Kidney (tissue), 13 donors: ENCODE measurements at regions not wholly inside any gene's neighbourhood (a gene's known extent, or its start where the extent isn't known, plus 50 kb on each side); places are given as distances from the start of the nearest gene placed in this dataset.

Experiments used
- DNase-seq, 5 donors: peaks; one replicate each; pipeline ENCODE4 v3.0.0-alpha.2; 2013 to 2020
- FAIRE-seq: peaks from 2 replicates; lab custom pipeline; 2012; peaks lifted over from hg19 to GRCh38; lab: Jason Lieb, UNC
- H3K27ac ChIP-seq, 2 donors: one replicate each; pipeline ENCODE4 v1.7.0; 2013; ENCODE audit warnings: low read depth in 2 of 2, low read length in 2 of 2, inconsistent platforms in 1 of 2
- H3K27me3 ChIP-seq: one replicate; pipeline ENCODE4 v1.7.1; 2013; ENCODE audit warnings: low read length, inconsistent platforms; ENCODE audit not compliant: control insufficient read depth, insufficient read depth
- H3K36me3 ChIP-seq, 3 donors: one replicate each; pipeline versions ENCODE4 v1.7.0 to v1.7.1; 2013; ENCODE audit warnings: low read length in 3 of 3, control low read depth in 1 of 3, inconsistent platforms in 1 of 3; ENCODE audit not compliant: insufficient read depth in 3 of 3, control insufficient read depth in 2 of 3
- H3K4me1 ChIP-seq, 3 donors: one replicate each; pipeline versions ENCODE4 v1.7.0 to v1.7.1; 2013; ENCODE audit warnings: low read length in 3 of 3, inconsistent platforms in 1 of 3, low read depth in 1 of 3; ENCODE audit not compliant: control insufficient read depth in 2 of 3, insufficient read depth in 2 of 3
- H3K4me3 ChIP-seq, 3 donors: one replicate each; pipeline versions ENCODE4 v1.7.0 to v1.8.1; 2013; ENCODE audit warnings: low read length in 3 of 3, control low read depth in 1 of 3, inconsistent platforms in 1 of 3
- H3K9ac ChIP-seq, 3 donors: one replicate each; pipeline versions ENCODE4 v1.7.0 to v1.7.1; 2013; ENCODE audit warnings: low read length in 3 of 3, control low read depth in 1 of 3, inconsistent platforms in 1 of 3
- H3K9me3 ChIP-seq, 3 donors: one replicate each; pipeline versions ENCODE4 v1.7.0 to v1.7.1; 2013; ENCODE audit warnings: low read length in 3 of 3, control low read depth in 1 of 3, inconsistent platforms in 1 of 3; ENCODE audit not compliant: control insufficient read depth in 2 of 3, insufficient read depth in 1 of 3
- intact Hi-C: fragments of 100-400 bp; cut with DNase I; formaldehyde crosslinking; loops from one replicate; pipeline ENCODE4 v1.11.1; 2022
- TF ChIP-seq, protein P1 (sequence below): IDR thresholded peaks from 3 replicates; pipeline ENCODE4 v1.5.1; 2012; ENCODE audit warnings: mild to moderate bottlenecking, moderate library complexity, borderline replicate concordance; ENCODE audit not compliant: insufficient read depth; ENCODE audit errors: extremely low read depth
- donor health status: control.
- donor health status: control.
- donor health status: control.
- donor health status: control.
- donor health status: control.
- donor health status: DM: yes; HTN: yes; CAD: no.
- donor health status: Normal renal cell carcinoma (clear cell type).

DNA sequence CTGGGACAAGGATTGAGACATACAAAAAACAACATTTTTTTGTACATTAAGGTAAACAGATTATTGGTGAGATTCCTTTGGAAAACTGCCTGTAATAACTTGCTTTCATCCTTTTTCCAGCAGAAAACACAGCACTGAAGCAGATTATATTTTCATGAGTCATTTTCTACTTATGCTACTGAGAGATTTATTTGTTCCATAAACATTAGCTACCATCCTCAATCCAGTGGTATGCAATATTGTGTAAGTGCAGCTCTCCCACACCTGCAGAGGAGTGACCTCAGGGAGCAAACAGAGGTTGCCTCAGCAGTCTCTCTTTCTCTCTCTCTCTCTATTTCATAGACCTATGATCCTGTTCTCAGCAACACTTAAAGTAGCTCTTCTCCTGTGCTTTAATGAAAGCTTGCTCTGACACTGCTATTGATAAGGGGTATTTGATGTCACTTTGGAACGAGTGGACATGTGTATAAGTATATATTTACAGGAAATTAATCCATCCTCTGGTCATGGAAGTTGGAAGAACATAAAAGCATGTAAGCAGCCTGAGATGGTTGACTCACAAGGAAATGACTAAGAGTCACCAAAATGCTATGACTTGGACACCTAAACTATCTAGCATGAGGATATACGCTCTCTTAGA, 163.7 kb upstream of the SPANXC start:
- intact Hi-C loops, result no loop called here
- Histone ChIP-seq H3K9me3 (no peaks in the 10 kb centered on the region), H3K36me3 (no peaks in the 10 kb centered on the region), H3K27ac (no peak overlapping the region), H3K4me3 (no peak overlapping the region), H3K9ac (no peak overlapping the region), H3K4me1 (no peaks in the 10 kb centered on the region), H3K27me3 (no peaks in the 10 kb centered on the region)
- peak in 1 of 5 donors; percentile 3 for DNase-seq
- TF ChIP-seq, protein P1, sequence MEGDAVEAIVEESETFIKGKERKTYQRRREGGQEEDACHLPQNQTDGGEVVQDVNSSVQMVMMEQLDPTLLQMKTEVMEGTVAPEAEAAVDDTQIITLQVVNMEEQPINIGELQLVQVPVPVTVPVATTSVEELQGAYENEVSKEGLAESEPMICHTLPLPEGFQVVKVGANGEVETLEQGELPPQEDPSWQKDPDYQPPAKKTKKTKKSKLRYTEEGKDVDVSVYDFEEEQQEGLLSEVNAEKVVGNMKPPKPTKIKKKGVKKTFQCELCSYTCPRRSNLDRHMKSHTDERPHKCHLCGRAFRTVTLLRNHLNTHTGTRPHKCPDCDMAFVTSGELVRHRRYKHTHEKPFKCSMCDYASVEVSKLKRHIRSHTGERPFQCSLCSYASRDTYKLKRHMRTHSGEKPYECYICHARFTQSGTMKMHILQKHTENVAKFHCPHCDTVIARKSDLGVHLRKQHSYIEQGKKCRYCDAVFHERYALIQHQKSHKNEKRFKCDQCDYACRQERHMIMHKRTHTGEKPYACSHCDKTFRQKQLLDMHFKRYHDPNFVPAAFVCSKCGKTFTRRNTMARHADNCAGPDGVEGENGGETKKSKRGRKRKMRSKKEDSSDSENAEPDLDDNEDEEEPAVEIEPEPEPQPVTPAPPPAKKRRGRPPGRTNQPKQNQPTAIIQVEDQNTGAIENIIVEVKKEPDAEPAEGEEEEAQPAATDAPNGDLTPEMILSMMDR, result no peak
- no peak for FAIRE-seq

DNA sequence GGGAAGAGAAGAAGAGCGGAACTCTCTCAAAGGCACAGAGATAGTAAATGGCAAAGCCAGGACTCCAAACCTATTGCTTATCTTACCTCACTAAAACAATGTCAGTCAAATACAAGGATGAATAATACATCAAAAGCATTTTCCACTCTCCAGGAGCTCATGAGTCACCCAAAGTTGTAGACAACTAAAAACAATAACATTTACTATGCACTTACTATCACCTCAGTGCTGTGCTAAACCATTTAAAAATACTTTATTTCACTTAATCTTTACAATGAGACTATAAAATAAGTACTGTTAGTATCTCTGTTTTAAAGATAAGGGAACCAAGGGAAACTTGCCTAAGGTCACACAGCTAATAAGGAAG, 163.2 kb upstream of the SPANXC start:
- TF ChIP-seq, protein P1, result no peak
- intact Hi-C loops, result no loop called here
- peak; percentile 15 for FAIRE-seq

DNA sequence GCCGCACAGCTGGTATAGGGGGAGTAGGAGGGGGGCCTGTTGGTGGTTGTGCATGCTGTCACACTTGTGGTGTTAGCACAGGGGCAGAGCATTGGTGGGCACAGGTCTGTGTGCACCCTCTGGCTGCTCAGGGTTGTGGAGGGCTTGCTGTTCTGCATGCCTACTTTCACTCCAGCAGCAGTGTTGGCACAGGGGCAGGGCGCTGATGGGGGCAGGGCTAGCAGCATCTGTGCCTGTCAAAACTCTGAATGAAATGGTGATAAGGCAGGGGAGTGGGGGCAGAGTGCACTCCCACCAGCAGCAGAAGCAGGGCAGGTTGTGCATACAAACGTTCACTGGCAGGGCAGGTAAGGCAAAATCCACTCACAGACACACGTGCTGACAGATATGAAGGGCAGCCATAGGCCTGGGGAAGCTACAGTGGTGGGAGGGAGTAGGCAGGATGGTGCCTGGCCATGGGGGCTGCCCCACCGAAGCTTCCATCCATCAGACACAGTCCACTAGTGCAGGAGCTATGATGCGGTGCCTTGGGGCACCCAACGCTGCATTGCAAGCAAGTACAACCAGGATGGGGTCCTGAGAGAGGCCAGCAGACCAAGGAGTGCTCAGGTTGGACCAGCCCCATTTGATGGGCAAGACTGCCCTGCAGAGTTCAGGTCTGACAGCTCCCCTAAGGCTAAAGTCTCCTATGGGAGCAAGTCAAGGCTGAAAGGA, 160.7 kb upstream of the SPANXC start:
- no peaks in the 10 kb centered on the region for H3K27me3 ChIP-seq
- TF ChIP-seq, protein P1, result no peak
- H3K36me3 ChIP-seq, result no peaks in the 10 kb centered on the region
- intact Hi-C loops, result no loop called here
- FAIRE-seq, result no peak
- H3K4me3 ChIP-seq, result no peak overlapping the region
- H3K9me3 ChIP-seq, result no peaks in the 10 kb centered on the region
- no peak overlapping the region for H3K9ac ChIP-seq
- H3K27ac ChIP-seq, result no peak overlapping the region
- no peaks in the 10 kb centered on the region for H3K4me1 ChIP-seq
- peak in 1 of 5 donors; percentile 36 for DNase-seq

More for the DNA sequence above, 163.2 kb upstream of the SPANXC start:
- no peak for DNase-seq
- H3K9ac ChIP-seq, result no peak overlapping the region
- H3K9me3 ChIP-seq, result no peaks in the 10 kb centered on the region
- no peaks in the 10 kb centered on the region for H3K36me3 ChIP-seq
- no peak overlapping the region for H3K4me3 ChIP-seq
- no peaks in the 10 kb centered on the region for H3K27me3 ChIP-seq
- H3K27ac ChIP-seq, result no peak overlapping the region
- H3K4me1 ChIP-seq, result no peaks in the 10 kb centered on the region
